ENCODE measurements at regions not wholly inside any gene's neighbourhood (a gene's known extent, or its start where the extent isn't known, plus 50 kb on each side); places are given as distances from the start of the nearest gene placed in this dataset.
"Not testable (repeated sequence)": the region's sequence is repeated elsewhere in the genome, so short reads cannot be mapped to it uniquely, and the experiment has no call there.

DNA sequence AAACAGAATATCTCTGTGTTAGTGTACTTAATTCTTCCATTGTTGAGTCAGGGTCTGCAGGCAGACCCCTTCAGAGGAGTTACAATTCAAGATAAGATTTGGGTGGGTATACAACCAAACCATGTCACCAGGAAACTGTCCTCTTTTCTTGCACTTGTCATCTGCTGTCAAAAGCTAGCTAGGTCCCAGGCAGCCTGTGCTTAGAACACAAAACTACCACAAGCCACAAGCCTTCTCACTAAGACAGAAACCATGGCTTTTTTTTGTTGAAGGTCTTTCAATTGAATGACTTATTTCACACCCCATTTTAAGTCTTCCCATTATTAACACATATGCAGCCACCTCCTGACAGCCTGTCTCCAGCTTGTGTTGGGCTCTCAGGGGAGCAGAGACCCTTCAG lies 2345.1 kb downstream of the TP53TG3F start:
- TF ChIP-seq, protein P1, sequence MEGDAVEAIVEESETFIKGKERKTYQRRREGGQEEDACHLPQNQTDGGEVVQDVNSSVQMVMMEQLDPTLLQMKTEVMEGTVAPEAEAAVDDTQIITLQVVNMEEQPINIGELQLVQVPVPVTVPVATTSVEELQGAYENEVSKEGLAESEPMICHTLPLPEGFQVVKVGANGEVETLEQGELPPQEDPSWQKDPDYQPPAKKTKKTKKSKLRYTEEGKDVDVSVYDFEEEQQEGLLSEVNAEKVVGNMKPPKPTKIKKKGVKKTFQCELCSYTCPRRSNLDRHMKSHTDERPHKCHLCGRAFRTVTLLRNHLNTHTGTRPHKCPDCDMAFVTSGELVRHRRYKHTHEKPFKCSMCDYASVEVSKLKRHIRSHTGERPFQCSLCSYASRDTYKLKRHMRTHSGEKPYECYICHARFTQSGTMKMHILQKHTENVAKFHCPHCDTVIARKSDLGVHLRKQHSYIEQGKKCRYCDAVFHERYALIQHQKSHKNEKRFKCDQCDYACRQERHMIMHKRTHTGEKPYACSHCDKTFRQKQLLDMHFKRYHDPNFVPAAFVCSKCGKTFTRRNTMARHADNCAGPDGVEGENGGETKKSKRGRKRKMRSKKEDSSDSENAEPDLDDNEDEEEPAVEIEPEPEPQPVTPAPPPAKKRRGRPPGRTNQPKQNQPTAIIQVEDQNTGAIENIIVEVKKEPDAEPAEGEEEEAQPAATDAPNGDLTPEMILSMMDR (IDR thresholded peaks at IDR 0.05), result not testable (repeated sequence)
- not testable (repeated sequence) for TF ChIP-seq POLR2A (IDR thresholded peaks at IDR 0.05)

Data from adrenal gland (tissue), 5 donors.